ENCODE measurements at regions not wholly inside any gene's neighbourhood (a gene's known extent, or its start where the extent isn't known, plus 50 kb on each side); places are given as distances from the start of the nearest gene placed in this dataset.
"Not testable (repeated sequence)": the region's sequence is repeated elsewhere in the genome, so short reads cannot be mapped to it uniquely, and the experiment has no call there.

DNA sequence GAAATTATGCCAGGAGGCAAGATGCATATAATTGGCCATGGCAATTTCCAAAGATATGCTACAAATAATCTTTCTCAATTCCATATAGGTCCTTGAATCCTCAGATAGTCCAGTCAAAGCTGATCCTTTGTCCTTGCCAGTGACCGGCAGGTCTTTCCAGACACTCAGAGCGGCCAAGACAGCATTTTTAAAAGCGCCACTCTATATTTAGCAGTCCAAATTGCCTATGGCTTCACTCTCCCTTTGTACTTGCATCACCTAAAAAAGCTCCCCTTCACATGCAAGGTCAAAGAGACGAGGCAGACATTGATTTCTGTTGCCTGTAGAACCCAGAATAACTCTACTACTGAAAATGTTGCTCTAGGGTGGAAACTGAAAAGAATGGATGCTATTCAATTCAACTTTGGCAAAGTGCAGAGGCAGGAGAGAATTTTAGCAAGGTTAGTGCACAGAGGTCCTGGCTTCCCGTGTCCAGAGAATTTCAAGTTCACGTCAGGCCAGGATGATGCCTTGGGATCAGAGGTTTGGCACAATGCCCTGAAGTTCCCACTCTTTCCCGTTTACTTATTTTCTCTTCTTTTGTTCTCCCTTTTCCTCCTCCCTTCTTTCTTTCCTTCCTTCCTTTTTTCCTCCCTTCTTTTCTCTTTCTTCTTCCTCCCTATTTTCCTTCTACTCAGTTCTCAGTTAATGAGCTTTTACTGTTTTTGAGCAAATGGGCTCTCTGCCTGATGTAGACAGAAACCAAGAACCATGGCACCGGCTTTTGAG is 108.5 kb downstream of the KCNK1 start:
- Mint-ChIP-seq H3K27ac (no peak overlapping the region), H3K27me3 (no peaks in the 10 kb centered on the region), H3K9me3 (no peaks in the 10 kb centered on the region), H3K4me1 (no peaks in the 10 kb centered on the region), H3K4me3 (no peak overlapping the region)
- DNase-seq: no peak
- no peak for ATAC-seq

DNA sequence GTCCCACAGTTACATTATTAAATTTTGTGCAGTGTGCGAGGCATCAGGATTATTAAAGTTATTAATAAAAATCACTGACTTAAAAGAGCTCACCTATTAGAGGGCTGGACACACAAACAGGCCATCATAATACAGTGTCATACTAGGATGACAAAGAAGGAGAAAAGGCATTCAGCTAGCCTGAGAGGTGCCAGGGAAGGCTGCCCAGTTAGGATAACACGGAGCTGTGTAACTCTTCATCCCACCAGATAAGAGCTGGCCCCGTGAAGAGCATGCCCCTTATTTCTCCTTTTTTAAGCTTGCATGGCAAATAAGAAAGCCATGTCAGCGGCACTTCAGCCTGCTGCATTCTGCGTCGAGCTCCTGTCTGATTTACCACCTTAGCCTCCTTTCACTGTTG is 109.5 kb downstream of the KCNK1 start:
- Mint-ChIP-seq H3K4me3 (no peak overlapping the region), H3K27me3 (no peaks in the 10 kb centered on the region)

GRCh38 chr1:233724131-233724631 is 110.3 kb downstream of the KCNK1 start:
- H3K4me1 Mint-ChIP-seq, ATAC-seq, H3K27me3 Mint-ChIP-seq, H3K9me3 Mint-ChIP-seq, H3K27ac Mint-ChIP-seq, H3K4me3 Mint-ChIP-seq, DNase-seq: not testable (repeated sequence)

More for the DNA sequence above, 109.5 kb downstream of the KCNK1 start:
- Mint-ChIP-seq H3K9me3 (no peaks in the 10 kb centered on the region), H3K4me1 (no peaks in the 10 kb centered on the region), H3K27ac (no peak overlapping the region)
- DNase-seq: no peak
- no peak for ATAC-seq

DNA sequence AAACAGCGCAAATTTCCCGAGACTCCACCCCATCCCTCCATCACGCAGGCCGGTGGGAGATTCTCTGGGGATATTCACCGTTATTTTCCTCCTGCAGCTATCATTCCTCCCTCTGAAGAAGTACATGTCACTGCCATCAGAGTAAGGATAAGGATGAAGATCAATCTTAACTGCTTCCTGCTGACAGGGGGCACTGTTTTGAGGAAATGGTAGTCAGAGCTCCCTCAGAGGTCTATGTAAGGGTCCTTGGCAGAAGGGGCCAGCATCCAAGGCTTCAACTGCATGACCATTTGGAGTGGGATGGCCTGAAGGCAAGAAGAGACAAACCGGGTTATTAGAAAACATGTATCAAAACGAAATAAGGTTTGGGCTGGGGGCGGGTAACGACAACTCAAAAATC is 111.5 kb downstream of the KCNK1 start:
- ATAC-seq (no peak), DNase-seq (no peak)
- Mint-ChIP-seq H3K27ac (no peak overlapping the region), H3K9me3 (no peaks in the 10 kb centered on the region), H3K4me1 (no peaks in the 10 kb centered on the region), H3K27me3 (no peaks in the 10 kb centered on the region), H3K4me3 (no peak overlapping the region)

GRCh38 chr1:233728721-233729120 is 114.8 kb downstream of the KCNK1 start:
- Mint-ChIP-seq H3K27me3 (no peaks in the 10 kb centered on the region), H3K9me3 (no peaks in the 10 kb centered on the region), H3K4me1 (no peaks in the 10 kb centered on the region), H3K27ac (no peak overlapping the region), H3K4me3 (no peak overlapping the region)
- DNase-seq (no peak), ATAC-seq (no peak)

DNA sequence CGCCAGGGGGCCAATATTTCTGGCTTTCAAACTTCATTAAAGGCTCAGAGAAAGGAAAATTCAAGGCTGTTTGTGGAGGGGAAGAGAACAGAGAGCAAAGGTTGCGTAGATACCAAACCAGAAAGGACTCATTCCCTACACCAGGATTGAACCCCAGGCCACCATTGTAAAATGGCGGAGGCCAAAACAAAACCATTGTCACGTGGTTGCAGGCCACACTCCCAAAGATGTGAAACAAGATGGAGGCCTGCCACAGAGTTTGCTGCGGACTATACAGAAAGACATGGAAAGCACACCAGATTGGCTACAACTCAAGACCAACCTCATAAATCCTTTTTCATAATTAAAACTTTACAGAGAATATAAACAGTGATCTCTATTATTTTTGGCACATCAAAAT is 116.5 kb downstream of the KCNK1 start:
- DNase-seq (no peak), ATAC-seq (no peak)
- no peak overlapping the region for H3K4me3 Mint-ChIP-seq
- no peaks in the 10 kb centered on the region for H3K4me1 Mint-ChIP-seq
- H3K27me3 Mint-ChIP-seq: no peaks in the 10 kb centered on the region
- no peak overlapping the region for H3K27ac Mint-ChIP-seq
- H3K9me3 Mint-ChIP-seq: no peaks in the 10 kb centered on the region

- Mint-ChIP-seq H3K9me3 (no peaks in the 10 kb centered on the region), H3K27me3 (no peaks in the 10 kb centered on the region), H3K4me1 (no peaks in the 10 kb centered on the region), H3K4me3 (no peak overlapping the region), H3K27ac (no peak overlapping the region)
- DNase-seq (no peak), ATAC-seq (no peak)
Observed at GRCh38 chr1:233730809-233731208, 116.9 kb downstream of the KCNK1 start.

GRCh38 chr1:233732206-233732605 is 118.3 kb downstream of the KCNK1 start:
- Mint-ChIP-seq H3K4me3 (no peak overlapping the region), H3K4me1 (no peaks in the 10 kb centered on the region), H3K9me3 (no peaks in the 10 kb centered on the region), H3K27ac (no peak overlapping the region), H3K27me3 (no peaks in the 10 kb centered on the region)
- ATAC-seq (no peak), DNase-seq (no peak)

- H3K27ac Mint-ChIP-seq: no peak overlapping the region
- H3K4me3 Mint-ChIP-seq: no peak overlapping the region
- no peaks in the 10 kb centered on the region for H3K9me3 Mint-ChIP-seq
- no peak for ATAC-seq
- no peaks in the 10 kb centered on the region for H3K4me1 Mint-ChIP-seq
- no peak for DNase-seq
- H3K27me3 Mint-ChIP-seq: no peaks in the 10 kb centered on the region
Observed at GRCh38 chr1:233734456-233734855, 120.5 kb downstream of the KCNK1 start.

DNA sequence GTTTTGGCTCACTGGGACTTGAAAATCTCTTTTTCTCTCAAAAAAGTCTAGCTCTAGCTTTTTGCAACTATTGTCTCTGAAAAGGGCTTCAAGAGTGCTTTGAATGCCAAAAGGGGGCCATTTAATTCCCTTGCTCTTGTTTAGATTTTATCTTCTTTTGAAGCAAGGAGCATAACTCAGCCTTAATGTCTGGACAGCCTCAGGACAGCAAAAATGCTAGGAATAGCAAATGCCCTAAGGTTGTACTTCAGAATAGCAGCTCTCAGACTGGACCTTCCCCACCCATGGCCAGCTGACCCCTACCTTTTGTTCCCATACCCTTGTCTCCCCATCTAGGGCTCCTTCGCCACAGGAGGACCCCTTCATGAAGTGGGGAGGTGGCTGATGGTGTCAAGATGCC is 121.4 kb downstream of the KCNK1 start:
- ATAC-seq: no peak
- no peaks in the 10 kb centered on the region for H3K4me1 Mint-ChIP-seq
- no peaks in the 10 kb centered on the region for H3K27me3 Mint-ChIP-seq
- no peak overlapping the region for H3K4me3 Mint-ChIP-seq
- no peak for DNase-seq
- H3K9me3 Mint-ChIP-seq: no peaks in the 10 kb centered on the region
- H3K27ac Mint-ChIP-seq: no peak overlapping the region

- ATAC-seq (no peak), DNase-seq (no peak)
- no peaks in the 10 kb centered on the region for H3K9me3 Mint-ChIP-seq
- no peak overlapping the region for H3K4me3 Mint-ChIP-seq
- no peak overlapping the region for H3K27ac Mint-ChIP-seq
- H3K27me3 Mint-ChIP-seq: no peaks in the 10 kb centered on the region
- H3K4me1 Mint-ChIP-seq: no peaks in the 10 kb centered on the region
Observed at GRCh38 chr1:233735847-233736246, 121.9 kb downstream of the KCNK1 start.

DNA sequence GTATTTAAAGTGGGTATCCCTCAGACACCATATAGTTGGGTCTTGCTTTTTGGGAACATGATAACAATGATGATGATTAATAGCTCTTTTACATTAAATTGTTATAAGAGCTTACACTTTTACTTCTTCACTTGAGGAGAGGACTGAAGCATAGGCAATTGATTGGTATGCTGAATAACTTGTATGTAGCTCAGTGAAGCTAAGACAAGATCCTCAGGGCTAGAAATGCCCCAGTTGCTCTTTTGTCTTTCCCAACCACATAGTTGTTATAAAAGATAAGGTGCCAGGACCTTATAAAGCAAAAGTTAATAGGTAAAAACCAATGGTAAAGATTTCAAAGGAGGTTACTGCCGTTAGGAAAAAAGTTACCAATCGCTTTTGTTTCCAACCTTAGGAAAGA is 123.4 kb downstream of the KCNK1 start:
- H3K27ac Mint-ChIP-seq: no peak overlapping the region
- no peak overlapping the region for H3K4me3 Mint-ChIP-seq
- no peaks in the 10 kb centered on the region for H3K9me3 Mint-ChIP-seq
- H3K27me3 Mint-ChIP-seq: no peaks in the 10 kb centered on the region
- H3K4me1 Mint-ChIP-seq: no peaks in the 10 kb centered on the region
- DNase-seq (no peak), ATAC-seq (no peak)

- H3K4me3 Mint-ChIP-seq: no peak overlapping the region
- no peaks in the 10 kb centered on the region for H3K4me1 Mint-ChIP-seq
- DNase-seq: no peak
- no peaks in the 10 kb centered on the region for H3K9me3 Mint-ChIP-seq
- no peak for ATAC-seq
- H3K27me3 Mint-ChIP-seq: no peaks in the 10 kb centered on the region
- no peak overlapping the region for H3K27ac Mint-ChIP-seq
Observed at GRCh38 chr1:233738396-233738795, 124.5 kb downstream of the KCNK1 start.

- Mint-ChIP-seq H3K27ac (no peak overlapping the region), H3K27me3 (no peaks in the 10 kb centered on the region), H3K9me3 (no peaks in the 10 kb centered on the region), H3K4me1 (no peaks in the 10 kb centered on the region), H3K4me3 (no peak overlapping the region)
- no peak for DNase-seq
- no peak for ATAC-seq
Observed at GRCh38 chr1:233738850-233739249, 124.9 kb downstream of the KCNK1 start.

GRCh38 chr1:233744779-233745513 is 131.0 kb downstream of the KCNK1 start:
- DNase-seq: no peak
- no peak overlapping the region for H3K4me3 Mint-ChIP-seq
- no peaks in the 10 kb centered on the region for H3K4me1 Mint-ChIP-seq
- no peaks in the 10 kb centered on the region for H3K9me3 Mint-ChIP-seq
- H3K27ac Mint-ChIP-seq: no peak overlapping the region
- no peak for ATAC-seq
- peaks cover 22% of the 10 kb centered on the region for H3K27me3 Mint-ChIP-seq

DNA sequence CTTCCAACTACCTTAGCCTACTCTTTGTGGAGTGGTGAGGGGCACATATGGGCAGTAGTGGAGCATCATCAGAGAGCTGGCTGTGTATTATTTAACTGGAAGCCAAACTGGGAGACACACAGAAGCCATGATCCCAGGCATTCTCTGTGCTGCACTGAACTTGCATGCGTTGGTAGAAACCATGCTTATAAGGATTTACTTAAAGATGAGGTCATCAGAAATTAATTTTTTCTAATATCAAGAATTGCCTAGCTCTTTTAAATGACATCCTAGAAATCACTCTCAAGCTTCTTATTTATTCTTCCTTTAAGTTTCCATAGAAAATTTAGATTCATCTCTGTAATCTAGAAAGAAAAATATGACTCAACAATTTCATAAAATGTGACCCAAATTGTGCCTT is 136.2 kb downstream of the KCNK1 start:
- H3K9me3 Mint-ChIP-seq: no peaks in the 10 kb centered on the region
- H3K27me3 Mint-ChIP-seq: peaks cover 11% of the 10 kb centered on the region
- ATAC-seq (no peak), DNase-seq (no peak)
- no peak overlapping the region for H3K27ac Mint-ChIP-seq
- H3K4me1 Mint-ChIP-seq: no peaks in the 10 kb centered on the region
- H3K4me3 Mint-ChIP-seq: no peak overlapping the region

Measured in stimulated activated naive CD8-positive, alpha-beta T cell treated with anti-CD3 and anti-CD28 coated beads, Interleukin-15, amount 100 ng/mL, for 72 hours (primary cell).